H1 (cell line): ENCODE measurements at regions not wholly inside any gene's neighbourhood (a gene's known extent, or its start where the extent isn't known, plus 50 kb on each side); places are given as distances from the start of the nearest gene placed in this dataset.

Experiments
- CTCF ChIA-PET: fragments of 300-600 bp; sonication (Branson Sonifier 250); formaldehyde crosslinking; loops from one replicate; lab custom pipeline; 2021; ENCODE audit not compliant: partially characterized antibody; lab: Charles Lee
- POLR2A ChIA-PET: fragments of 300-600 bp; sonication (Branson Sonifier 250); formaldehyde crosslinking; loops from one replicate; lab custom pipeline; 2021; ENCODE audit warnings: inconsistent platforms; ENCODE audit not compliant: partially characterized antibody; lab: Charles Lee
- DNase-seq, 2 experiments: peaks; one replicate each; pipeline versions ENCODE4 v3.0.0 to v3.0.0-alpha.2; 2010 to 2022; ENCODE audit warnings: low spot score in 2 of 2, low read depth in 1 of 2, mixed read lengths in 1 of 2
- FAIRE-seq: peaks from 2 replicates; lab custom pipeline; 2011; peaks lifted over from hg19 to GRCh38; lab: Jason Lieb, UNC
- H2AFZ ChIP-seq: 2 replicates; pipeline ENCODE4 v1.8.1; 2012; ENCODE audit warnings: low read length, inconsistent platforms
- H2AK5ac ChIP-seq: 2 replicates; pipeline ENCODE4 v1.6.1; 2013; ENCODE audit warnings: low read depth, low read length
- H2BK120ac ChIP-seq: replicated peaks from 2 replicates; pipeline ENCODE3; 2013; ENCODE audit warnings: low read depth, low read length, inconsistent platforms
- H2BK12ac ChIP-seq: 2 replicates; pipeline ENCODE4 v1.6.1; 2013; ENCODE audit warnings: low read depth, low read length
- H2BK15ac ChIP-seq: 2 replicates; pipeline ENCODE4 v1.6.1; 2013; ENCODE audit warnings: low read length
- H2BK20ac ChIP-seq: 2 replicates; pipeline ENCODE4 v1.6.1; 2013; ENCODE audit warnings: low read length
- H2BK5ac ChIP-seq: 2 replicates; pipeline ENCODE4 v1.6.1; 2013; ENCODE audit warnings: low read depth, low read length
- H3K14ac ChIP-seq: 2 replicates; pipeline ENCODE4 v1.6.1; 2013; ENCODE audit warnings: inconsistent platforms; ENCODE audit not compliant: insufficient read length
- H3K18ac ChIP-seq: 2 replicates; pipeline ENCODE4 v1.6.1; 2013; ENCODE audit warnings: low read length; ENCODE audit errors: extremely low read depth
- H3K23ac ChIP-seq: 2 replicates; pipeline ENCODE4 v1.6.1; 2013; ENCODE audit warnings: inconsistent platforms; ENCODE audit not compliant: insufficient read length
- H3K23me2 ChIP-seq: 2 replicates; pipeline ENCODE4 v1.6.1; 2013; ENCODE audit warnings: low read depth, low read length
- H3K27ac ChIP-seq: 2 replicates; pipeline ENCODE4 v1.6.1; 2011; ENCODE audit warnings: low read depth, low read length, inconsistent platforms
- H3K27me3 ChIP-seq, 4 experiments: replicated peaks in 1 of 4; 1 replicate in 1 of 4; 2 replicates in 3 of 4; pipeline versions ENCODE4 v1.6.1 to v1.8.1; 2011 to 2013; ENCODE audit warnings: low read length in 3 of 4, mild to moderate bottlenecking in 3 of 4, inconsistent platforms in 2 of 4, mixed read lengths in 2 of 4, moderate library complexity in 1 of 4; ENCODE audit not compliant: control insufficient read depth in 3 of 4, insufficient read depth in 3 of 4; ENCODE audit errors: extremely low read depth in 1 of 4
- H3K36me3 ChIP-seq, 4 experiments: 2 replicates each; pipeline versions ENCODE4 v1.6.1 to v1.8.1; 2011 to 2013; ENCODE audit warnings: mild to moderate bottlenecking in 4 of 4, low read length in 3 of 4, moderate library complexity in 2 of 4, control low read depth in 1 of 4, inconsistent platforms in 1 of 4; ENCODE audit not compliant: insufficient read depth in 4 of 4, control insufficient read depth in 2 of 4
- H3K4ac ChIP-seq: replicated peaks from 2 replicates; pipeline ENCODE3; 2013; ENCODE audit warnings: low read length, low read depth, mixed read lengths, inconsistent platforms; ENCODE audit not compliant: insufficient read length
- H3K4me1 ChIP-seq, 4 experiments: replicated peaks in 1 of 4; 1 replicate in 1 of 4; 2 replicates in 3 of 4; pipeline versions ENCODE4 v1.6.1 to v1.8.1; 2011 to 2013; ENCODE audit warnings: low read length in 3 of 4, inconsistent platforms in 2 of 4, mixed read lengths in 1 of 4; ENCODE audit not compliant: insufficient read depth in 4 of 4, control insufficient read depth in 3 of 4
- H3K4me2 ChIP-seq, 2 experiments: 2 replicates each; pipeline versions ENCODE4 v1.6.1 to v1.8.1; 2011 to 2013; ENCODE audit warnings: low read depth in 2 of 2, low read length in 2 of 2, control low read depth in 1 of 2, inconsistent platforms in 1 of 2, mild to moderate bottlenecking in 1 of 2; ENCODE audit not compliant: insufficient read depth in 1 of 2
- H3K4me3 ChIP-seq, 4 experiments: fragments of 200-600, 300-600 bp in 1 of 4; sonication (generic), shearing (Covaris generic), sonication (Bioruptor Twin) in 1 of 4; 2 replicates each; pipeline versions ENCODE4 v1.5.1 to v1.8.1; 2011 to 2016; ENCODE audit warnings: low read length in 4 of 4, low read depth in 3 of 4, control low read depth in 2 of 4, inconsistent platforms in 2 of 4, mild to moderate bottlenecking in 2 of 4, mixed read lengths in 1 of 4, moderate library complexity in 1 of 4; ENCODE audit not compliant: insufficient read depth in 2 of 4; ENCODE audit errors: extremely low read depth in 1 of 4
- H3K56ac ChIP-seq: replicated peaks from 2 replicates; pipeline ENCODE3; 2013; ENCODE audit warnings: low read depth, mild to moderate bottlenecking, mixed read lengths, low read length, inconsistent platforms; ENCODE audit not compliant: insufficient read length
- H3K79me1 ChIP-seq: 2 replicates; pipeline ENCODE4 v1.6.1; 2013; ENCODE audit warnings: low read depth, low read length, control low read depth
- H3K79me2 ChIP-seq, 2 experiments: 2 replicates each; pipeline versions ENCODE4 v1.6.1 to v1.8.1; 2012 to 2013; ENCODE audit warnings: low read length in 2 of 2, mild to moderate bottlenecking in 2 of 2, inconsistent platforms in 1 of 2; ENCODE audit not compliant: insufficient read depth in 2 of 2, control insufficient read depth in 1 of 2
- H3K9ac ChIP-seq, 4 experiments: replicated peaks in 1 of 4; 1 replicate in 1 of 4; 2 replicates in 3 of 4; pipeline versions ENCODE4 v1.6.1 to v1.8.1; 2011 to 2013; ENCODE audit warnings: low read depth in 3 of 4, low read length in 3 of 4, control low read depth in 2 of 4, mild to moderate bottlenecking in 2 of 4, moderate library complexity in 2 of 4, inconsistent platforms in 1 of 4; ENCODE audit errors: extremely low read depth in 1 of 4
- H3K9me3 ChIP-seq, 2 experiments: 2 replicates each; pipeline versions ENCODE4 v1.6.1 to v1.8.1; 2012 to 2013; ENCODE audit warnings: mild to moderate bottlenecking in 2 of 2, moderate library complexity in 2 of 2, control low read depth in 1 of 2, inconsistent platforms in 1 of 2, low read depth in 1 of 2, low read length in 1 of 2, mixed read lengths in 1 of 2; ENCODE audit not compliant: insufficient read depth in 2 of 2
- H4K20me1 ChIP-seq, 2 experiments: replicated peaks in 1 of 2; 2 replicates each; pipeline versions ENCODE3 to v1.8.1; 2011 to 2013; ENCODE audit warnings: inconsistent platforms in 2 of 2, low read length in 2 of 2, mild to moderate bottlenecking in 1 of 2; ENCODE audit not compliant: insufficient read depth in 2 of 2, control insufficient read depth in 1 of 2
- H4K5ac ChIP-seq: 2 replicates; pipeline ENCODE4 v1.6.1; 2013; ENCODE audit warnings: low read length, low read depth, mixed read lengths, inconsistent platforms; ENCODE audit not compliant: insufficient read length
- H4K8ac ChIP-seq: 2 replicates; pipeline ENCODE4 v1.8.0; 2013; ENCODE audit warnings: mild to moderate bottlenecking, moderate library complexity, low read length, inconsistent platforms; ENCODE audit not compliant: insufficient read depth; ENCODE audit errors: extremely low read depth
- H4K91ac ChIP-seq: replicated peaks from 2 replicates; pipeline ENCODE3; 2013; ENCODE audit warnings: low read length, mixed read lengths, inconsistent platforms; ENCODE audit not compliant: insufficient read length
- ASH2L ChIP-seq: fragments of 200-600, 300-600 bp; sonication (generic); IDR thresholded peaks from one replicate; pipeline ENCODE4 v1.7.1; 2017; ENCODE audit warnings: low read length
- ATF2 ChIP-seq: IDR thresholded peaks from 2 replicates; pipeline ENCODE4 v1.6.1; 2012; ENCODE audit warnings: low read length, inconsistent platforms
- BACH1 ChIP-seq: IDR thresholded peaks from 2 replicates; pipeline ENCODE4 v1.6.1; 2012; ENCODE audit warnings: low read length, improper control_type of control experiment
- CBX5 ChIP-seq: fragments of 300-800, 300-1000 bp; sonication (generic); IDR thresholded peaks from 2 replicates; pipeline ENCODE4 v1.7.1; 2016; ENCODE audit warnings: antibody characterized with exemption, low read length, low read depth
- CREB1 ChIP-seq: IDR thresholded peaks from 2 replicates; pipeline ENCODE4 v1.6.1; 2012; ENCODE audit warnings: inconsistent platforms
- E2F6 ChIP-seq: IDR thresholded peaks from 2 replicates; pipeline ENCODE4 v1.6.1; 2012; ENCODE audit warnings: inconsistent platforms
- GTF2F1 ChIP-seq: IDR thresholded peaks from 2 replicates; pipeline ENCODE4 v1.6.1; 2012; ENCODE audit warnings: low read depth, low read length, improper control_type of control experiment, borderline replicate concordance
- HDAC6 ChIP-seq: IDR thresholded peaks from one replicate; pipeline ENCODE4 v1.7.1; 2012; ENCODE audit warnings: low read depth, mild to moderate bottlenecking, inconsistent platforms, low read length, moderate library complexity
- JUN ChIP-seq: IDR thresholded peaks from 2 replicates; pipeline ENCODE4 v1.6.1; 2011; ENCODE audit warnings: low read depth, mild to moderate bottlenecking, improper control_type of control experiment, low read length
- SIN3A ChIP-seq, 2 experiments: IDR thresholded peaks in 1 of 2; conservative IDR thresholded peaks in 1 of 2; 2 replicates each; pipeline ENCODE4 v1.6.1; 2011 to 2012; ENCODE audit warnings: low read length in 2 of 2, improper control_type of control experiment in 1 of 2, low read depth in 1 of 2, mild to moderate bottlenecking in 1 of 2
- SIRT6 ChIP-seq: IDR thresholded peaks from one replicate; pipeline ENCODE4 v1.7.1; 2012; ENCODE audit warnings: low read length, inconsistent platforms
- USF2 ChIP-seq: IDR thresholded peaks from 2 replicates; pipeline ENCODE4 v1.6.1; 2011; ENCODE audit warnings: low read length, improper control_type of control experiment
- YY1 ChIP-seq: IDR thresholded peaks from 2 replicates; pipeline ENCODE4 v1.6.1; 2011; ENCODE audit warnings: low read depth, mild to moderate bottlenecking, low read length
- WGBS, 2 experiments: shearing (Covaris generic) in 1 of 2; methylation state at CpG; one replicate each; pipeline versions ENCODE4 v1.1.6 to v1.1.7; 2013 to 2015; ENCODE audit warnings: low lambda C conversion rate in 2 of 2, mixed read lengths in 2 of 2, inconsistent platforms in 1 of 2, low coverage in 1 of 2, missing lambda C conversion rate in 1 of 2; ENCODE audit not compliant: insufficient replicate concordance in 2 of 2, insufficient coverage in 1 of 2, insufficient read length in 1 of 2; ENCODE audit errors: extremely low coverage in 1 of 2, missing lambda C conversion rate in 1 of 2; 5-methylcytosine and 5-hydroxymethylcytosine counted together

- no peak overlapping the region for H3K4me3 ChIP-seq
- no peaks in the 10 kb centered on the region for H3K79me2 ChIP-seq
- no peak overlapping the region for H3K4me2 ChIP-seq
- H3K9ac ChIP-seq, result no peak overlapping the region
- no peak overlapping the region for H2BK5ac ChIP-seq
- H4K5ac ChIP-seq, result no peak overlapping the region
- H3K27ac ChIP-seq, result no peak overlapping the region
- H3K23ac ChIP-seq, result no peak overlapping the region
- H3K4ac ChIP-seq, result no peak overlapping the region
- no peaks in the 10 kb centered on the region for H4K20me1 ChIP-seq
- H2BK20ac ChIP-seq, result no peak overlapping the region
- 68% methylated on average over 4 of the region's 4 CpGs; no CpG with 5 or more reads in 1 of the 2 experiments for WGBS, 2 experiments
- no peaks in the 10 kb centered on the region for H3K79me1 ChIP-seq
- FAIRE-seq, result no peak
- no peaks in the 10 kb centered on the region for H3K27me3 ChIP-seq
- H3K9me3 ChIP-seq, result no peaks in the 10 kb centered on the region
- no peak overlapping the region for H2AFZ ChIP-seq
- H2BK15ac ChIP-seq, result no peak overlapping the region
- H4K8ac ChIP-seq, result no peak overlapping the region
- ChIA-PET CTCF (no interaction called here), POLR2A (no interaction called here)
- no peak for DNase-seq
- H2BK12ac ChIP-seq, result no peak overlapping the region
- H3K23me2 ChIP-seq, result no peaks in the 10 kb centered on the region
- H2AK5ac ChIP-seq, result no peak overlapping the region
- H4K91ac ChIP-seq, result no peak overlapping the region
- H3K56ac ChIP-seq, result no peak overlapping the region
- H3K4me1 ChIP-seq, result no peaks in the 10 kb centered on the region
- H3K14ac ChIP-seq, result no peak overlapping the region
- H3K36me3 ChIP-seq, result no peaks in the 10 kb centered on the region
- H2BK120ac ChIP-seq, result no peak overlapping the region
- H3K18ac ChIP-seq, result no peak overlapping the region
- TF ChIP-seq CREB1 (no peak), CBX5 (no peak), ATF2 (no peak), USF2 (no peak), HDAC6 (no peak), E2F6 (no peak), GTF2F1 (no peak), BACH1 (no peak), ASH2L (no peak), SIRT6 (no peak), JUN (no peak), YY1 (no peak), SIN3A (conservative IDR thresholded peaks at IDR 0.05 in 1 of 2, IDR thresholded peaks at IDR 0.05 in 1 of 2; ENCODE audit: low read depth in 1 of 2, low read length in 2 of 2) (no peak)
Observed at GRCh38 chr2:83565181-83565580, 893.9 kb downstream of the SUCLG1 start.
